H4 (cell line): ENCODE measurements at regions not wholly inside any gene's neighbourhood (a gene's known extent, or its start where the extent isn't known, plus 50 kb on each side); places are given as distances from the start of the nearest gene placed in this dataset.

Experiments
- DNase-seq: peaks from one replicate; pipeline ENCODE4 v3.0.0-alpha.2; 2015; ENCODE audit warnings: low spot score

GRCh38 chrX:42519666-42520231 lies 258.2 kb downstream of the PPP1R2C start:
- peak; percentile 6 for DNase-seq

GRCh38 chrX:42515939-42516338 lies 262.0 kb downstream of the PPP1R2C start:
- no peak for DNase-seq

- no peak for DNase-seq
Measured at GRCh38 chrX:42505016-42505415, 272.9 kb downstream of the PPP1R2C start.

GRCh38 chrX:42499620-42500019 lies 278.3 kb downstream of the PPP1R2C start:
- no peak for DNase-seq

GRCh38 chrX:42497356-42497755 lies 280.6 kb downstream of the PPP1R2C start:
- DNase-seq = no peak

GRCh38 chrX:42496239-42496638 lies 281.7 kb downstream of the PPP1R2C start:
- DNase-seq = no peak

- DNase-seq = no peak
Measured at GRCh38 chrX:42495139-42495538, 282.8 kb downstream of the PPP1R2C start.

GRCh38 chrX:42491137-42491907 lies 286.6 kb downstream of the PPP1R2C start:
- DNase-seq = no peak

GRCh38 chrX:42490111-42490510 lies 287.9 kb downstream of the PPP1R2C start:
- no peak for DNase-seq

GRCh38 chrX:42485601-42486000 lies 292.4 kb downstream of the PPP1R2C start:
- DNase-seq = no peak

GRCh38 chrX:42484233-42484632 lies 293.7 kb downstream of the PPP1R2C start:
- no peak for DNase-seq

GRCh38 chrX:42477396-42477795 lies 300.6 kb downstream of the PPP1R2C start:
- DNase-seq = no peak

GRCh38 chrX:42472727-42473126 lies 305.2 kb downstream of the PPP1R2C start:
- no peak for DNase-seq

- DNase-seq = peak; percentile 4
Measured at GRCh38 chrX:42466332-42467046, 311.5 kb downstream of the PPP1R2C start.

- no peak for DNase-seq
Measured at GRCh38 chrX:42465821-42466220, 312.1 kb downstream of the PPP1R2C start.

GRCh38 chrX:42463706-42464490 lies 314.1 kb downstream of the PPP1R2C start:
- no peak for DNase-seq

GRCh38 chrX:42462917-42463316 lies 315.0 kb downstream of the PPP1R2C start:
- no peak for DNase-seq

- DNase-seq = no peak
Measured at GRCh38 chrX:42460706-42461105, 317.3 kb downstream of the PPP1R2C start.

- no peak for DNase-seq
Measured at GRCh38 chrX:42459735-42460134, 318.2 kb downstream of the PPP1R2C start.

GRCh38 chrX:42456176-42456700 lies 321.7 kb downstream of the PPP1R2C start:
- DNase-seq = no peak

- DNase-seq = no peak
Measured at GRCh38 chrX:42450228-42450627, 327.7 kb downstream of the PPP1R2C start.

GRCh38 chrX:42443267-42443666 lies 334.7 kb downstream of the PPP1R2C start:
- DNase-seq = no peak
